ENCODE measurements at regions not wholly inside any gene's neighbourhood (a gene's known extent, or its start where the extent isn't known, plus 50 kb on each side); places are given as distances from the start of the nearest gene placed in this dataset.

DNA sequence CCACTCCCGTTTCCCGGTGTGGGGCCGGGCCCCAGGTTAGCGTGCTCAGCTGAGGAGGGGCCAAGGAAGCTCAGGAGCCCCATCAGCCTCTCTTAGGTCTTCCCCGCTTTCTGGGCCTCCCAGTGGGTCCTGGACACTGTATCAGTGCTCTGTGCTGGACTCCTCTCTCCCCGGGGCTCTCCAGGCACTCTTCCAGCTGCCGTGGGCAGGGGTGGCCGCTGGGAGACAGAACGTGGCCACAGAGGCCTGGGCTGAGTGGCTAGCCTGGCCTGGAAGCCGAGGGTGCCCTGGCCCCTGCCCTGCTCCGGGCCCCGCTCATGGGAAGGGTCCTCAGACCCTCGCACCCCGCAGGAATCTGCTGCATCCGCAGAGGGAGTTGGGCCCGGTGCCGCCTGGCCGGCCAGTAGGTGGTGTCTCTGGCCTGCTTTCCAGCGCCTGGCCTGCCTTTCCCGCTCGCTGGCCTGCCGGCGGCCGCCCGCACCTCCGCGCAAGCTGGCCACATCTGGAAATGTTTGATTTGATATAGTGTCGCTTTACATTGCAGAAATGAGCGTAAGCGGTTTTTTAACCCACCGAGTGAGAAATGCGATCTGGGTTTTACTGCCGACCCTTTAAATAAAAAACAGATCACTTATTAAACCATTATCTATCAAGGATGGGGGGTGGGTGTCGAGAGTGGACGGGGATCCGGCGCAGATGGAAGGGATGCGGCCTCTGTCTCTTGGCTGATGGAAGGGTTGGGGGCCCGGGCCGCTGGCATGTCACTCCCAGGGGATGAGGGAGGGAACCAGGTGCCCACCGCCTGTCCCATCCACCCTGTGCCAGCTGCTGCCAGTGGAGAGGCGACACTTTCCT, 74.4 kb upstream of the TTC34 start:
- ATAC-seq (ENCODE audit: low FRiP score in 2 of 2) (peak in 1 of 2 donors; percentile 4), DNase-seq (peak in 1 of 2 donors; percentile 87)
- Histone ChIP-seq H3K27ac (no peak overlapping the region), H3K4me3 (no peak overlapping the region), H3K36me3 (no peaks in the 10 kb centered on the region), H3K4me1 (peaks cover 0 to 8% (median 3%) of the 10 kb centered on the region in 4 donors), H3K27me3 (no peaks in the 10 kb centered on the region), H3K9me3 (peaks cover 13 to 15% (median 14%) of the 10 kb centered on the region in 4 donors)
- TF ChIP-seq, protein P1, sequence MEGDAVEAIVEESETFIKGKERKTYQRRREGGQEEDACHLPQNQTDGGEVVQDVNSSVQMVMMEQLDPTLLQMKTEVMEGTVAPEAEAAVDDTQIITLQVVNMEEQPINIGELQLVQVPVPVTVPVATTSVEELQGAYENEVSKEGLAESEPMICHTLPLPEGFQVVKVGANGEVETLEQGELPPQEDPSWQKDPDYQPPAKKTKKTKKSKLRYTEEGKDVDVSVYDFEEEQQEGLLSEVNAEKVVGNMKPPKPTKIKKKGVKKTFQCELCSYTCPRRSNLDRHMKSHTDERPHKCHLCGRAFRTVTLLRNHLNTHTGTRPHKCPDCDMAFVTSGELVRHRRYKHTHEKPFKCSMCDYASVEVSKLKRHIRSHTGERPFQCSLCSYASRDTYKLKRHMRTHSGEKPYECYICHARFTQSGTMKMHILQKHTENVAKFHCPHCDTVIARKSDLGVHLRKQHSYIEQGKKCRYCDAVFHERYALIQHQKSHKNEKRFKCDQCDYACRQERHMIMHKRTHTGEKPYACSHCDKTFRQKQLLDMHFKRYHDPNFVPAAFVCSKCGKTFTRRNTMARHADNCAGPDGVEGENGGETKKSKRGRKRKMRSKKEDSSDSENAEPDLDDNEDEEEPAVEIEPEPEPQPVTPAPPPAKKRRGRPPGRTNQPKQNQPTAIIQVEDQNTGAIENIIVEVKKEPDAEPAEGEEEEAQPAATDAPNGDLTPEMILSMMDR (IDR thresholded peaks at IDR 0.05), result peak in 4 of 6 experiments; percentile 21 to 46 (median 26)
- TF ChIP-seq EP300 (IDR thresholded peaks at IDR 0.05), result no peak
- no peak for TF ChIP-seq POLR2AphosphoS5 (IDR thresholded peaks at IDR 0.05)
- WGBS, 2 donors, result 45 to 57% methylated on average over 15 to 41 of the region's 42 CpGs

DNA sequence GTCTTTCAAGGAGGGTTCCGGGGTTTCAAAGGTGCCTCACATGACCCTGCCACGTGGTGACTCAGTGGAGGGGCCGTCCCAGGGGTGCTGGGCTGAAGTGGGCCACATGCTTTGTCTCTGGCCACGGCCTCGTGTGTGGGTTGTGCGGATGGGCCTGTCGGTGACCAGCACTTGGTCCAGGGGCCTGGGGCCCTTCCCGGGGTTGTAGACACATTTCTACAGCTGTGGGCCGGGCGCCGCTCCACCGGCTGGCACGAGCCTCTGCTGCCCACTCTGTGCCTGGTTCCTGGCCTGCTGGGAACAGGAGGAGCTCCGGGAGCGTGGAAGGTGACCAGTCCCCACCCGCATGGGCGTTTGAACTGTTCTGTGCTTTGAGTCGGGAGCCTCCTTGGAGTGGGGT, 75.4 kb upstream of the TTC34 start:
- H3K4me1 ChIP-seq, result peaks cover 0 to 8% (median 3%) of the 10 kb centered on the region in 4 donors
- H3K9me3 ChIP-seq, result peaks cover 4 to 6% (median 5%) of the 10 kb centered on the region in 4 donors
- peak in 1 of 2 donors; percentile 81 for DNase-seq
- no peak overlapping the region for H3K27ac ChIP-seq
- H3K4me3 ChIP-seq, result no peak overlapping the region
- TF ChIP-seq EP300 (IDR thresholded peaks at IDR 0.05) (no peak), POLR2A (IDR thresholded peaks at IDR 0.05) (no peak), POLR2AphosphoS5 (IDR thresholded peaks at IDR 0.05) (no peak)
- TF ChIP-seq, protein P1 (IDR thresholded peaks at IDR 0.05), result no peak
- WGBS, 2 donors, result 90 to 91% methylated on average over 2 to 17 of the region's 18 CpGs
- no peak for ATAC-seq (ENCODE audit: low FRiP score in 2 of 2)
- H3K27me3 ChIP-seq, result no peaks in the 10 kb centered on the region
- no peaks in the 10 kb centered on the region for H3K36me3 ChIP-seq

DNA sequence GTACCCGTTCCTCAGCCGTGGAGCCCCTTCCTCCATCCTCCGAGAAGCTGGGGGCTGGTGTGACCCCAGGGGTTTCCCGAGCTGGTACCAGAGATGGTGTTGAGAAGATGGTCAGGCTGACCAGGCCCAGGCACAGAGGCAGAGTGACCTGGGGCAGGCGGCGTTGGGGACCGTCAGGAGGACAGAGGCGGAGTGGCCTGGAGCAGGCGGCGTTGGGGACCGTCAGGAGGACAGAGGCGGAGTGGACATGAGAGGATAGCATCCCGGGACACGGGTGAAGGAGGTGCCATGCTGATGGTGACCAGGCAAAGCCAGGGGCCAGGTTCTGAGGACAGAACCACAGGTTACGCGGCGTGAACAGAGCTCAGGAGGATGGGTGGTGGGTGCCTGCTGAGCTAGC, 75.9 kb upstream of the TTC34 start:
- Histone ChIP-seq H3K9me3 (peaks cover 0 to under 1% (median 0%) of the 10 kb centered on the region in 4 donors), H3K4me1 (peaks cover 0 to 8% (median 3%) of the 10 kb centered on the region in 4 donors), H3K4me3 (no peak overlapping the region), H3K36me3 (no peaks in the 10 kb centered on the region), H3K27me3 (no peaks in the 10 kb centered on the region), H3K27ac (no peak overlapping the region)
- no peak for TF ChIP-seq EP300 (IDR thresholded peaks at IDR 0.05)
- TF ChIP-seq, protein P1 (IDR thresholded peaks at IDR 0.05), result no peak
- no peak for TF ChIP-seq POLR2AphosphoS5 (IDR thresholded peaks at IDR 0.05)
- no peak for TF ChIP-seq POLR2A (IDR thresholded peaks at IDR 0.05)
- no peak for ATAC-seq (ENCODE audit: low FRiP score in 2 of 2)
- WGBS, 2 donors, result 87 to 92% methylated on average over 14 to 15 of the region's 17 CpGs
- DNase-seq, result peak in 1 of 2 donors; percentile 73

DNA sequence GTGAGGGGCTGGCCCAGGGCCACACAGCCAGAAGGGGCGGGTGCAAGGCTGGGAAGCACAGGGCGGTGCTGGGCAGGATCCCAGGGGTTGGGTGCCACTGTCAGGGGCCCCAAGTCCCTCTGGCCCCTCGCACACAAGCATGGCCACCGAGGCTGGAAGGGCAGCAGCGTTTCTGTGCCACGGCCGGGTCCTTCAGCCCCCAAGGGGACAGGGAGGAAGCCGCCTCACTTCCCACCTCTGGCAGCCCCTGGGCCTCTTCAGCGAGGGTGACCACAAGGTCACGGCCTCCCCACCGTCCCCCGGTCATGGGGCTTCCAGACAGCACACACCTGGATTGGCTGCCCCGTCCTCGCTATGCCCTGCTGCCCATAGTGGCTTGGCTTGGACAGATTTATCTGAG, 77.1 kb upstream of the TTC34 start:
- no peak overlapping the region for H3K4me3 ChIP-seq
- WGBS, 2 donors, result 77 to 83% methylated on average over 4 to 14 of the region's 14 CpGs
- DNase-seq (peak in 1 of 2 donors; percentile 62), ATAC-seq (ENCODE audit: low FRiP score in 2 of 2) (no peak)
- TF ChIP-seq, protein P1 (IDR thresholded peaks at IDR 0.05), result no peak
- TF ChIP-seq POLR2A (IDR thresholded peaks at IDR 0.05) (no peak), EP300 (IDR thresholded peaks at IDR 0.05) (no peak), POLR2AphosphoS5 (IDR thresholded peaks at IDR 0.05) (no peak)
- peaks cover 0 to 8% (median 3%) of the 10 kb centered on the region in 4 donors for H3K4me1 ChIP-seq
- no peaks in the 10 kb centered on the region for H3K27me3 ChIP-seq
- no peaks in the 10 kb centered on the region for H3K9me3 ChIP-seq
- H3K36me3 ChIP-seq, result no peaks in the 10 kb centered on the region
- no peak overlapping the region for H3K27ac ChIP-seq

Measured in upper lobe of left lung (tissue), 6 donors.